ENCODE measurements at regions not wholly inside any gene's neighbourhood (a gene's known extent, or its start where the extent isn't known, plus 50 kb on each side); places are given as distances from the start of the nearest gene placed in this dataset.

GRCh38 chr12:58302487-58303011, 361.2 kb downstream of the ATP23 start:
- no peak for TF ChIP-seq POLR2A (IDR thresholded peaks at IDR 0.05)
- TF ChIP-seq, protein P1, sequence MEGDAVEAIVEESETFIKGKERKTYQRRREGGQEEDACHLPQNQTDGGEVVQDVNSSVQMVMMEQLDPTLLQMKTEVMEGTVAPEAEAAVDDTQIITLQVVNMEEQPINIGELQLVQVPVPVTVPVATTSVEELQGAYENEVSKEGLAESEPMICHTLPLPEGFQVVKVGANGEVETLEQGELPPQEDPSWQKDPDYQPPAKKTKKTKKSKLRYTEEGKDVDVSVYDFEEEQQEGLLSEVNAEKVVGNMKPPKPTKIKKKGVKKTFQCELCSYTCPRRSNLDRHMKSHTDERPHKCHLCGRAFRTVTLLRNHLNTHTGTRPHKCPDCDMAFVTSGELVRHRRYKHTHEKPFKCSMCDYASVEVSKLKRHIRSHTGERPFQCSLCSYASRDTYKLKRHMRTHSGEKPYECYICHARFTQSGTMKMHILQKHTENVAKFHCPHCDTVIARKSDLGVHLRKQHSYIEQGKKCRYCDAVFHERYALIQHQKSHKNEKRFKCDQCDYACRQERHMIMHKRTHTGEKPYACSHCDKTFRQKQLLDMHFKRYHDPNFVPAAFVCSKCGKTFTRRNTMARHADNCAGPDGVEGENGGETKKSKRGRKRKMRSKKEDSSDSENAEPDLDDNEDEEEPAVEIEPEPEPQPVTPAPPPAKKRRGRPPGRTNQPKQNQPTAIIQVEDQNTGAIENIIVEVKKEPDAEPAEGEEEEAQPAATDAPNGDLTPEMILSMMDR (IDR thresholded peaks at IDR 0.05 in 8 of 11, conservative IDR thresholded peaks at IDR 0.05 in 3 of 11), result no peak

Data from spleen (tissue), 7 donors.